ENCODE measurements at regions not wholly inside any gene's neighbourhood (a gene's known extent, or its start where the extent isn't known, plus 50 kb on each side); places are given as distances from the start of the nearest gene placed in this dataset.

GRCh38 chr22:48711031-48711431, 1116.6 kb downstream of the BRD1 start:
- TF ChIP-seq EZH2 (IDR thresholded peaks at IDR 0.05) (no peak), POLR2AphosphoS5 (IDR thresholded peaks at IDR 0.05; ENCODE audit: borderline replicate concordance, low read depth, low read length) (no peak)
